ENCODE measurements at regions not wholly inside any gene's neighbourhood (a gene's known extent, or its start where the extent isn't known, plus 50 kb on each side); places are given as distances from the start of the nearest gene placed in this dataset.

DNA sequence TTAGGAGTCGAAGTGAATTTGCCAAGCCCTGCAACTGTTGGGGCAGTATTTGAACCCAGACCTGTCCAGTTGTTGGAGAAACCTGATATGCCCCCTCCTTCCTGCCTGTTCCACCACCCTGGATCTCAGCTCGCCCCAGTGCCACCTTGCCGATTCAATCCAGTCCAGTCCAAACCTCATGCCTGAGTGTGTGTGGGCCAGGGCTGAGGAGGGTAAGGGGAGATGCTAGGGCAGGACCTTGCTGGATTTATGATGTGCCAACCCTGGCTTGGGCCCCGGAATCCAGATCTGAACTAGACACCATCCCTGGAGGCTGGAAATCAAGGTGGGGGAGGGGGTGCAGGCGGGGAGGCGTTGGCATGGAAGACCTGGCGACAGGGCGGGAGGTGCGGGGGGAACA lies 98.9 kb upstream of the WNT4 start:
- TF ChIP-seq, protein P1, sequence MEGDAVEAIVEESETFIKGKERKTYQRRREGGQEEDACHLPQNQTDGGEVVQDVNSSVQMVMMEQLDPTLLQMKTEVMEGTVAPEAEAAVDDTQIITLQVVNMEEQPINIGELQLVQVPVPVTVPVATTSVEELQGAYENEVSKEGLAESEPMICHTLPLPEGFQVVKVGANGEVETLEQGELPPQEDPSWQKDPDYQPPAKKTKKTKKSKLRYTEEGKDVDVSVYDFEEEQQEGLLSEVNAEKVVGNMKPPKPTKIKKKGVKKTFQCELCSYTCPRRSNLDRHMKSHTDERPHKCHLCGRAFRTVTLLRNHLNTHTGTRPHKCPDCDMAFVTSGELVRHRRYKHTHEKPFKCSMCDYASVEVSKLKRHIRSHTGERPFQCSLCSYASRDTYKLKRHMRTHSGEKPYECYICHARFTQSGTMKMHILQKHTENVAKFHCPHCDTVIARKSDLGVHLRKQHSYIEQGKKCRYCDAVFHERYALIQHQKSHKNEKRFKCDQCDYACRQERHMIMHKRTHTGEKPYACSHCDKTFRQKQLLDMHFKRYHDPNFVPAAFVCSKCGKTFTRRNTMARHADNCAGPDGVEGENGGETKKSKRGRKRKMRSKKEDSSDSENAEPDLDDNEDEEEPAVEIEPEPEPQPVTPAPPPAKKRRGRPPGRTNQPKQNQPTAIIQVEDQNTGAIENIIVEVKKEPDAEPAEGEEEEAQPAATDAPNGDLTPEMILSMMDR (IDR thresholded peaks at IDR 0.05), result no peak
- TF ChIP-seq ZFX (IDR thresholded peaks at IDR 0.05; ENCODE audit: borderline replicate concordance), result no peak
